Stimulated activated naive CD8-positive, alpha-beta T cell treated with anti-CD3 and anti-CD28 coated beads, Interleukin-15, amount 100 ng/mL, for 72 hours (primary cell): ENCODE measurements at regions not wholly inside any gene's neighbourhood (a gene's known extent, or its start where the extent isn't known, plus 50 kb on each side); places are given as distances from the start of the nearest gene placed in this dataset.

ENCODE experiments used
- ATAC-seq: fragments of 150-1000 bp; cut with Tn5 transposase; 2 replicates; pipeline ENCODE4 v1.10.0; 2021; ENCODE audit warnings: mild to moderate bottlenecking, moderate library complexity
- DNase-seq, 2 donors: peaks; one replicate each; pipeline ENCODE4 v3.0.0; 2021 to 2022
- H3K27ac Mint-ChIP-seq, 2 donors: one replicate each; pipeline ENCODE4 v1.8.0; 2022; ENCODE audit warnings: mild to moderate bottlenecking in 2 of 2, mixed read lengths in 2 of 2, moderate library complexity in 2 of 2
- H3K27me3 Mint-ChIP-seq: one replicate; pipeline ENCODE4 v1.8.0; 2022; ENCODE audit warnings: mixed read lengths
- H3K4me1 Mint-ChIP-seq: one replicate; pipeline ENCODE4 v1.8.0; 2022; ENCODE audit warnings: mild to moderate bottlenecking, mixed read lengths
- H3K4me3 Mint-ChIP-seq, 2 donors: one replicate each; pipeline ENCODE4 v1.8.0; 2022; ENCODE audit warnings: mild to moderate bottlenecking in 2 of 2, mixed read lengths in 2 of 2, moderate library complexity in 1 of 2
- H3K9me3 Mint-ChIP-seq, 2 donors: one replicate each; pipeline ENCODE4 v1.8.0; 2022; ENCODE audit warnings: mixed read lengths in 2 of 2

- Mint-ChIP-seq H3K27ac (peak overlapping the region in 1 of 2 donors; percentile 69), H3K4me3 (no peak overlapping the region), H3K9me3 (no peaks in the 10 kb centered on the region), H3K4me1 (no peaks in the 10 kb centered on the region), H3K27me3 (no peaks in the 10 kb centered on the region)
- DNase-seq (no peak), ATAC-seq (no peak)
Measured at GRCh38 chr18:22467760-22468553, 50.2 kb upstream of the CTAGE1 start.

GRCh38 chr18:22468554-22468891 is 50.8 kb upstream of the CTAGE1 start:
- no peak for ATAC-seq
- Mint-ChIP-seq H3K4me1 (no peaks in the 10 kb centered on the region), H3K4me3 (no peak overlapping the region), H3K27ac (peak overlapping the region in 1 of 2 donors; percentile 69), H3K9me3 (no peaks in the 10 kb centered on the region), H3K27me3 (no peaks in the 10 kb centered on the region)
- DNase-seq: no peak

GRCh38 chr18:22469061-22469734 is 51.5 kb upstream of the CTAGE1 start:
- Mint-ChIP-seq H3K27me3 (no peaks in the 10 kb centered on the region), H3K4me1 (no peaks in the 10 kb centered on the region), H3K9me3 (no peaks in the 10 kb centered on the region), H3K4me3 (no peak overlapping the region), H3K27ac (no peak overlapping the region)
- DNase-seq (no peak), ATAC-seq (no peak)

GRCh38 chr18:22469926-22470247 is 52.2 kb upstream of the CTAGE1 start:
- no peak for ATAC-seq
- Mint-ChIP-seq H3K9me3 (peaks cover 0 to under 1% of the 10 kb centered on the region in 2 donors), H3K27me3 (no peaks in the 10 kb centered on the region), H3K4me1 (no peaks in the 10 kb centered on the region), H3K4me3 (no peak overlapping the region), H3K27ac (no peak overlapping the region)
- DNase-seq: no peak

- ATAC-seq (no peak), DNase-seq (no peak)
- Mint-ChIP-seq H3K27me3 (no peaks in the 10 kb centered on the region), H3K9me3 (peaks cover 0 to 5% of the 10 kb centered on the region in 2 donors), H3K4me1 (no peaks in the 10 kb centered on the region), H3K27ac (no peak overlapping the region), H3K4me3 (no peak overlapping the region)
Measured at GRCh38 chr18:22470248-22471235, 52.8 kb upstream of the CTAGE1 start.

- Mint-ChIP-seq H3K4me3 (no peak overlapping the region), H3K9me3 (peaks cover 0 to 5% of the 10 kb centered on the region in 2 donors), H3K4me1 (no peaks in the 10 kb centered on the region), H3K27me3 (no peaks in the 10 kb centered on the region), H3K27ac (no peak overlapping the region)
- DNase-seq (no peak), ATAC-seq (no peak)
Measured at GRCh38 chr18:22471546-22472131, 53.9 kb upstream of the CTAGE1 start.

GRCh38 chr18:22473366-22473765 is 55.7 kb upstream of the CTAGE1 start:
- ATAC-seq (no peak), DNase-seq (no peak)
- no peak overlapping the region for H3K27ac Mint-ChIP-seq
- no peaks in the 10 kb centered on the region for H3K27me3 Mint-ChIP-seq
- peaks cover 0 to 10% of the 10 kb centered on the region in 2 donors for H3K9me3 Mint-ChIP-seq
- no peaks in the 10 kb centered on the region for H3K4me1 Mint-ChIP-seq
- H3K4me3 Mint-ChIP-seq: no peak overlapping the region

GRCh38 chr18:22475426-22476100 is 57.8 kb upstream of the CTAGE1 start:
- DNase-seq (no peak), ATAC-seq (no peak)
- no peak overlapping the region for H3K27ac Mint-ChIP-seq
- peaks cover 0 to 10% of the 10 kb centered on the region in 2 donors for H3K9me3 Mint-ChIP-seq
- no peaks in the 10 kb centered on the region for H3K27me3 Mint-ChIP-seq
- no peaks in the 10 kb centered on the region for H3K4me1 Mint-ChIP-seq
- H3K4me3 Mint-ChIP-seq: no peak overlapping the region

- H3K27me3 Mint-ChIP-seq: no peaks in the 10 kb centered on the region
- DNase-seq (no peak), ATAC-seq (no peak)
- peaks cover 0 to 10% of the 10 kb centered on the region in 2 donors for H3K9me3 Mint-ChIP-seq
- no peak overlapping the region for H3K4me3 Mint-ChIP-seq
- no peak overlapping the region for H3K27ac Mint-ChIP-seq
- no peaks in the 10 kb centered on the region for H3K4me1 Mint-ChIP-seq
Measured at GRCh38 chr18:22477222-22477621, 59.5 kb upstream of the CTAGE1 start.

- no peak overlapping the region for H3K4me3 Mint-ChIP-seq
- ATAC-seq: no peak
- H3K27me3 Mint-ChIP-seq: no peaks in the 10 kb centered on the region
- DNase-seq: no peak
- peaks cover 0 to 3% of the 10 kb centered on the region in 2 donors for H3K9me3 Mint-ChIP-seq
- H3K4me1 Mint-ChIP-seq: no peaks in the 10 kb centered on the region
- no peak overlapping the region for H3K27ac Mint-ChIP-seq
Measured at GRCh38 chr18:22482948-22483347, 65.2 kb upstream of the CTAGE1 start.

- ATAC-seq: no peak
- no peaks in the 10 kb centered on the region for H3K27me3 Mint-ChIP-seq
- H3K4me3 Mint-ChIP-seq: no peak overlapping the region
- H3K27ac Mint-ChIP-seq: no peak overlapping the region
- no peaks in the 10 kb centered on the region for H3K9me3 Mint-ChIP-seq
- no peak for DNase-seq
- no peaks in the 10 kb centered on the region for H3K4me1 Mint-ChIP-seq
Measured at GRCh38 chr18:22483407-22483806, 65.7 kb upstream of the CTAGE1 start.

GRCh38 chr18:22484471-22484870 is 66.8 kb upstream of the CTAGE1 start:
- DNase-seq (no peak), ATAC-seq (no peak)
- no peak overlapping the region for H3K4me3 Mint-ChIP-seq
- no peaks in the 10 kb centered on the region for H3K9me3 Mint-ChIP-seq
- H3K27me3 Mint-ChIP-seq: no peaks in the 10 kb centered on the region
- H3K27ac Mint-ChIP-seq: no peak overlapping the region
- H3K4me1 Mint-ChIP-seq: no peaks in the 10 kb centered on the region

- ATAC-seq (no peak), DNase-seq (no peak)
- Mint-ChIP-seq H3K4me3 (no peak overlapping the region), H3K27ac (no peak overlapping the region), H3K27me3 (no peaks in the 10 kb centered on the region), H3K9me3 (no peaks in the 10 kb centered on the region), H3K4me1 (no peaks in the 10 kb centered on the region)
Measured at GRCh38 chr18:22485808-22486244, 68.1 kb upstream of the CTAGE1 start.

- H3K27me3 Mint-ChIP-seq: no peaks in the 10 kb centered on the region
- H3K27ac Mint-ChIP-seq: no peak overlapping the region
- no peaks in the 10 kb centered on the region for H3K9me3 Mint-ChIP-seq
- DNase-seq (no peak), ATAC-seq (no peak)
- H3K4me3 Mint-ChIP-seq: no peak overlapping the region
- H3K4me1 Mint-ChIP-seq: no peaks in the 10 kb centered on the region
Measured at GRCh38 chr18:22486667-22487066, 69.0 kb upstream of the CTAGE1 start.

GRCh38 chr18:22488554-22488953 is 70.8 kb upstream of the CTAGE1 start:
- H3K4me3 Mint-ChIP-seq: no peak overlapping the region
- H3K4me1 Mint-ChIP-seq: no peaks in the 10 kb centered on the region
- no peaks in the 10 kb centered on the region for H3K27me3 Mint-ChIP-seq
- no peak for DNase-seq
- H3K27ac Mint-ChIP-seq: no peak overlapping the region
- no peak for ATAC-seq
- H3K9me3 Mint-ChIP-seq: no peaks in the 10 kb centered on the region
